ENCODE measurements at regions not wholly inside any gene's neighbourhood (a gene's known extent, or its start where the extent isn't known, plus 50 kb on each side); places are given as distances from the start of the nearest gene placed in this dataset.
A peak's percentile ranks its signal among the peaks of the same experiment; 100 is the strongest.
"Not testable (repeated sequence)": the region's sequence is repeated elsewhere in the genome, so short reads cannot be mapped to it uniquely, and the experiment has no call there.

GRCh38 chr7:131945313-131945911 lies 389.0 kb upstream of the PODXL start:
- peaks cover 2% of the 10 kb centered on the region for H3K27me3 Mint-ChIP-seq
- DNase-seq: peak; percentile 84
- H3K9me3 Mint-ChIP-seq: no peaks in the 10 kb centered on the region
- no peak overlapping the region for H3K27ac Mint-ChIP-seq
- no peak overlapping the region for H3K4me3 Mint-ChIP-seq
- intact Hi-C loops (cut with micrococcal nuclease): loop anchor here (2.0 kb wide), 1 partner anchor 635 kb away; no protein-coding TSS in a partner anchor
- no peaks in the 10 kb centered on the region for H3K4me1 Mint-ChIP-seq
- no peaks in the 10 kb centered on the region for H3K36me3 Mint-ChIP-seq (ENCODE audit: low read depth)

DNA sequence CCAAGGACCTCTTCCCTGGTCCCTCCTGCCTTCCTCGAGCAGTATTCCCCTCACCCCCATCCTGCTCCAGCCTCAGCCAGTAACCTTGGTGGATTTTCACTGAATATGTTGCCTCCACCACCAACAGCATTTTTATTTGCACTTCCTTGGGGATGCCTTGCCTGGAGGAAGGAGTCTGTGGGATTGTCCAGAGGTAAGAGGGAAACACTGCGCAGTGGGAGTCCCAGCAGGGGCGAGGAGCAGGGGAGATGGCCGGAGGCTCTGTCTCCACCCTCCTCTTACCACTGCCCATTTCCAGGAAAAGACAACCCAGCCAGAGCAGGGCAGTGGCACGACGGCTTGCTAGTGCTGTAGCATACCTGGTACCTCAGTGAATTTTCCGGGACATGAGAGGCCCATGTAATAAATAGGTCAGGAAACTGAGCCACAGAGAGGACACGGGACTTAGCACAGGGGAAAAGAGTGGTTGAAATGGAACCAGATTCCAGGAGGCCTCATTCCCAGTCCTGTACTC lies 388.2 kb upstream of the PODXL start:
- intact Hi-C loops (cut with micrococcal nuclease): loop anchor here (2.0 kb wide), 1 partner anchor 636 kb away; no protein-coding TSS in a partner anchor
- no peaks in the 10 kb centered on the region for H3K9me3 Mint-ChIP-seq
- H3K4me3 Mint-ChIP-seq: no peak overlapping the region
- DNase-seq: no peak
- H3K4me1 Mint-ChIP-seq: no peaks in the 10 kb centered on the region
- no peak overlapping the region for H3K27ac Mint-ChIP-seq
- H3K36me3 Mint-ChIP-seq (ENCODE audit: low read depth): no peaks in the 10 kb centered on the region
- peaks cover 2% of the 10 kb centered on the region for H3K27me3 Mint-ChIP-seq

DNA sequence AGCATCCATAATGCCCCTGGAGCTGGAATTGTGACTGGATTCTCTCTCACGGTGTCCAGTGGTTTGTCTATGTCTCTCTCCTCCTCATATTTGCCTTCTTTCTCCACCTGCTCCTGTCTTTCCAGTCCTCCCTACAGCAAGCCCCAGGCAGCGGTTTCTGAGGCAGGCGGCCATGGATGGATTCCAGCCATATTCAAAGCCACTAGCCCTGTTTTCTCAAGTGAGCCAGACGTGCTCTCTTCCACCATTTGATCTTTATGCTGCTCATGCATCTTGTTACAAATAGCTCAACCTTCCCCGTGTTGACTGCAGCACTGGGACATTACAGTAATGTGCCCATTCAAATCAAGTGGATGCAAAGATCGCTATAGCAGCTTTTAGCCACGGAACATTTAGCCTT lies 387.2 kb upstream of the PODXL start:
- Mint-ChIP-seq H3K27ac (no peak overlapping the region), H3K36me3 (ENCODE audit: low read depth) (no peaks in the 10 kb centered on the region), H3K27me3 (peaks cover 2% of the 10 kb centered on the region), H3K4me3 (no peak overlapping the region), H3K4me1 (no peaks in the 10 kb centered on the region), H3K9me3 (no peaks in the 10 kb centered on the region)
- DNase-seq: no peak
- intact Hi-C loops (cut with micrococcal nuclease): loop anchor here (2.0 kb wide), 1 partner anchor 637 kb away; no protein-coding TSS in a partner anchor

DNA sequence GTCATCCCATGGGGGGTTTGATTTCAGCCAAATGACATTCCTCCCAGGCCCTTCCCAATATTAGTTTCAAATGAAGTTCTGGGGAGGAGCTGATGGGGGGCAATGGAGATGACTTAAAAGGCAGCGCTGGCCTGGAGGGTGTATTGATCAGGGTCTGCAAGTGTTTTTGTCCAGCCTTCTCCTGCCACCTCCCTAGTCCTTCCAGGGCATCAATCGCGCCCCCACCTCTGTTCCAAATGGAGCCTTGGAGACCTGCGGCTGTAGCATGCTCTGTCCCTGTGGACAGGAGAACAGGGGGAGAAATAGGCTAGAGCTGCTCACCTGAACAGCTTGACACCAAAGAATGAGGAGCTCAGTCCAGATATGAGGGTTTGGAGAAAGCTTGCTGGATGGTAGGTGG lies 386.8 kb upstream of the PODXL start:
- Mint-ChIP-seq H3K27me3 (peaks cover 2% of the 10 kb centered on the region), H3K4me1 (no peaks in the 10 kb centered on the region), H3K4me3 (no peak overlapping the region), H3K36me3 (ENCODE audit: low read depth) (no peaks in the 10 kb centered on the region), H3K9me3 (no peaks in the 10 kb centered on the region), H3K27ac (no peak overlapping the region)
- intact Hi-C loops (cut with micrococcal nuclease): no loop called here
- DNase-seq: no peak

- H3K27me3 Mint-ChIP-seq: no peaks in the 10 kb centered on the region
- DNase-seq: no peak
- intact Hi-C loops (cut with micrococcal nuclease): no loop called here
- no peaks in the 10 kb centered on the region for H3K4me1 Mint-ChIP-seq
- no peak overlapping the region for H3K27ac Mint-ChIP-seq
- no peak overlapping the region for H3K4me3 Mint-ChIP-seq
- H3K36me3 Mint-ChIP-seq (ENCODE audit: low read depth): no peaks in the 10 kb centered on the region
- H3K9me3 Mint-ChIP-seq: no peaks in the 10 kb centered on the region
Observed at GRCh38 chr7:131942287-131943150, 386.1 kb upstream of the PODXL start.

GRCh38 chr7:131941291-131941690 lies 384.9 kb upstream of the PODXL start:
- H3K36me3 Mint-ChIP-seq (ENCODE audit: low read depth): no peaks in the 10 kb centered on the region
- H3K4me1 Mint-ChIP-seq: no peaks in the 10 kb centered on the region
- intact Hi-C loops (cut with micrococcal nuclease): no loop called here
- no peak overlapping the region for H3K27ac Mint-ChIP-seq
- H3K27me3 Mint-ChIP-seq: no peaks in the 10 kb centered on the region
- DNase-seq: no peak
- no peaks in the 10 kb centered on the region for H3K9me3 Mint-ChIP-seq
- H3K4me3 Mint-ChIP-seq: no peak overlapping the region

- intact Hi-C loops (cut with micrococcal nuclease): no loop called here
- no peaks in the 10 kb centered on the region for H3K9me3 Mint-ChIP-seq
- no peaks in the 10 kb centered on the region for H3K27me3 Mint-ChIP-seq
- H3K4me3 Mint-ChIP-seq: no peak overlapping the region
- no peaks in the 10 kb centered on the region for H3K4me1 Mint-ChIP-seq
- H3K36me3 Mint-ChIP-seq (ENCODE audit: low read depth): no peaks in the 10 kb centered on the region
- DNase-seq: no peak
- H3K27ac Mint-ChIP-seq: no peak overlapping the region
Observed at GRCh38 chr7:131940621-131941165, 384.3 kb upstream of the PODXL start.

- H3K4me1 Mint-ChIP-seq; H3K4me3 Mint-ChIP-seq; H3K36me3 Mint-ChIP-seq (ENCODE audit: low read depth); DNase-seq; H3K27me3 Mint-ChIP-seq; intact Hi-C loops (cut with micrococcal nuclease); H3K9me3 Mint-ChIP-seq; H3K27ac Mint-ChIP-seq: not testable (repeated sequence)
Observed at GRCh38 chr7:131938788-131939187, 382.4 kb upstream of the PODXL start.

GRCh38 chr7:131937868-131938267 lies 381.4 kb upstream of the PODXL start:
- intact Hi-C loops (cut with micrococcal nuclease): no loop called here
- DNase-seq: no peak
- no peaks in the 10 kb centered on the region for H3K36me3 Mint-ChIP-seq (ENCODE audit: low read depth)
- no peak overlapping the region for H3K27ac Mint-ChIP-seq
- H3K27me3 Mint-ChIP-seq: no peaks in the 10 kb centered on the region
- H3K4me1 Mint-ChIP-seq: no peaks in the 10 kb centered on the region
- no peaks in the 10 kb centered on the region for H3K9me3 Mint-ChIP-seq
- no peak overlapping the region for H3K4me3 Mint-ChIP-seq

DNA sequence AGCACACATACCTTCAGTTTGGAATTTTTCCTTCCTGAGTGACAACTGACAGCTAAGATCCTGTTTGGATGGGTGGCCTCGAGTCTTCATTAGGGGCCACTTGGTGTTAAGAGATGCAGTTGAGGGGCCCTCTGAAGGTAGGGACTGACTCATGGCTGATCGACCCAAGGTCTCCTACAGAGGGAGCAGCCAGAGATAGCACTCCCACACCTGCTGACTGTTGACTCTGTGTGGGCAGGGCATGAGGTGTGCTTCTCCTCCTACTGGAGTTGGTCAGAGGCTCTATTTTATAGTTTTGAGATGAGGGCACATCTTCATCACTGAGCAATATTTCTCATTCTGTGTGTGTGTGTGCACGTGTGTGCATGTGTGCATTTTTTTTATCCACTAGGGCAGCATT lies 378.8 kb upstream of the PODXL start:
- Mint-ChIP-seq H3K27me3 (no peaks in the 10 kb centered on the region), H3K4me3 (no peak overlapping the region), H3K27ac (no peak overlapping the region), H3K9me3 (no peaks in the 10 kb centered on the region), H3K36me3 (ENCODE audit: low read depth) (no peaks in the 10 kb centered on the region), H3K4me1 (no peaks in the 10 kb centered on the region)
- intact Hi-C loops (cut with micrococcal nuclease): no loop called here
- no peak for DNase-seq

DNA sequence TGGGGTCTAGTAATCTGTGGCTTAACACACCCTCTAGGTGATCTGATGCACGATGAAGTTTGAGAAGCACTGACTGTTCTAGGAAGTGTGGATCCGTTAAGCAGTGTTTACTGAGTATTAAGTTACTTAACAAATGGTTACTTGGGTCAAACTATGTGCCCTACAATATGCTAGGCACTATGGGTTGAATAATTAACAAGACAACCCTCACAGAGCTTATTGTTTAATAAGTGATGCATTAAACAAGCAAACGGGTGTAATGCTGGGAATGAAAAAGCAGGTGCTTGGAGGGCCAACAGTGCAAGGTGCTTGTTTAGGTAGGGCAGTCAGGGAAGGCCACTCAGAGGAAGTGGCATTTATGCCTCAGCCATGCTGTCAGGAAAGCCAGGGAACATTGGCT lies 378.0 kb upstream of the PODXL start:
- no peak overlapping the region for H3K27ac Mint-ChIP-seq
- H3K4me1 Mint-ChIP-seq: no peaks in the 10 kb centered on the region
- no peaks in the 10 kb centered on the region for H3K36me3 Mint-ChIP-seq (ENCODE audit: low read depth)
- no peaks in the 10 kb centered on the region for H3K9me3 Mint-ChIP-seq
- intact Hi-C loops (cut with micrococcal nuclease): no loop called here
- H3K4me3 Mint-ChIP-seq: no peak overlapping the region
- no peak for DNase-seq
- no peaks in the 10 kb centered on the region for H3K27me3 Mint-ChIP-seq

DNA sequence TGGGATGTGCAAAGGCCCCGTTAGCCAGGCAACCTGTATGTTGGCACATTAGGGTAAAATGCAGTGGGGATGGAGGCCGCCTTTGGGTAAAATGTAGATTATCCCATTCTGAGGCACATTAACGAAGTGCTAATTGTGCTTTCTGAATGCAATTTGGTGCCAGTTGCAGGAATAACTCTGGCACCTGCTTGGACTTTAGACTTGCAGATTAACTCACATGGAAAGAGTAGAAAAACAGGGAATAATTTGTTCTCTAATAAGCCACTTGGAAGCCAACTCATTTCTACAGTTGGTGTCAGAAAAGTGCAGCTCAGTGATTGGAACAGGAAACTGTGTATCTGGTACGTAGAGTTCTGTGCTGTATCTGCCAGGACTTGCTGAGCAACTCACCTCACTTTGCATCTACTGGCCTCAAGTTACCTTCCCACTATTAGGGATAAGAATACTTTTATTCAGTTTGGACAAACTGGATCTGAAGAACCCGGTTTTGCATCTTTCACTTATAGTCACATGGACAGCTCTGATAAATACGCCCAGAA lies 377.4 kb upstream of the PODXL start:
- Mint-ChIP-seq H3K4me3 (no peak overlapping the region), H3K36me3 (ENCODE audit: low read depth) (no peaks in the 10 kb centered on the region), H3K27ac (no peak overlapping the region), H3K4me1 (no peaks in the 10 kb centered on the region), H3K9me3 (no peaks in the 10 kb centered on the region), H3K27me3 (no peaks in the 10 kb centered on the region)
- intact Hi-C loops (cut with micrococcal nuclease): no loop called here
- no peak for DNase-seq

GRCh38 chr7:131933219-131933618 lies 376.8 kb upstream of the PODXL start:
- H3K9me3 Mint-ChIP-seq; H3K36me3 Mint-ChIP-seq (ENCODE audit: low read depth); H3K27me3 Mint-ChIP-seq; intact Hi-C loops (cut with micrococcal nuclease); DNase-seq; H3K4me3 Mint-ChIP-seq; H3K27ac Mint-ChIP-seq; H3K4me1 Mint-ChIP-seq: not testable (repeated sequence)

DNA sequence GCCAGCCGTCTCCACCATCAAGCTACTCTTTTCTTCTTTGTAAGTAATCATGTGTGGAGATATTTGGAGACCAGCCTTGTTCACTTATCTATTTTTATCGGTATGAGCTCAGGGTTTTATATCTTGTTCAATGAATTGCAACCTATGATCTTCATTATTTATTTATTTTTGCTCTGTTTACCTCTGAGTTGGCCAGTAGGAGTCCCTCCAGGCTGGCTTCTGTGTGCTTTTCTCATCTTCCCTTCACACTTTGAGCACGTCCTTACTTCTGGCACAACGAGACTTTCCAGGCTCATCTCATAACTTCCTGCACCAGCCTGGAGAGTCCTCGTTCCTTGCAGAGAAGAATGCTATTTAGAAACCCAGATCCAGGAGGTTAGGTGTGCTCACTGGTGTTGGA lies 375.8 kb upstream of the PODXL start:
- H3K36me3 Mint-ChIP-seq (ENCODE audit: low read depth): no peaks in the 10 kb centered on the region
- H3K27ac Mint-ChIP-seq: no peak overlapping the region
- no peak for DNase-seq
- H3K27me3 Mint-ChIP-seq: no peaks in the 10 kb centered on the region
- intact Hi-C loops (cut with micrococcal nuclease): no loop called here
- H3K4me3 Mint-ChIP-seq: no peak overlapping the region
- H3K4me1 Mint-ChIP-seq: no peaks in the 10 kb centered on the region
- H3K9me3 Mint-ChIP-seq: no peaks in the 10 kb centered on the region

Data from activated CD4-positive, alpha-beta T cell treated with anti-CD3 and anti-CD28 coated beads, Interleukin-2, amount 10 ng/mL, durations not matched to agents 24 days and 14 days (primary cell).